ENCODE measurements at regions not wholly inside any gene's neighbourhood (a gene's known extent, or its start where the extent isn't known, plus 50 kb on each side); places are given as distances from the start of the nearest gene placed in this dataset.
"Not testable (repeated sequence)": the region's sequence is repeated elsewhere in the genome, so short reads cannot be mapped to it uniquely, and the experiment has no call there.

DNA sequence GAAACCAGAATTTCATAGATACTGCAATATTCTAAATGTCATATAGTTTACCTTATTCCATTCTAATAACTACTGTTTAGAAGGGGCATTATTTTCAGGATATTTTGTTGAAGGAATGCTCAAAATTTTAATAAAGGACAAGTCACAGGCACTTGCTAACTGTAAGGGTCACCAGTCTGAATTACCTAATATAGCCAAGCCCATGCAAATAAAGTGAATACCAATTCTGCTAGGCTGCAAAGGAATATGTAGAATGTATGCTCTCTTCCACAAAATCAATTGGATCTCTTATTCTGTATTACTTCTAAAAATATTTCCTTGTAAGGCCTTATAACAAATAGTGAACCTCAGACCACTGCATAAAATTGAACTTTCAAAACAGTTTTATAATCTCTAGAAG, 52.3 kb upstream of the FAT4 start:
- Histone ChIP-seq H3K9me3 (ENCODE audit: low read length) (no peaks in the 10 kb centered on the region), H3K4me3 (ENCODE audit: low read depth in 1 of 2, low read length in 2 of 2) (no peak overlapping the region), H3K9ac (ENCODE audit: low read length) (no peak overlapping the region), H3K36me3 (ENCODE audit: insufficient read depth, low read length) (no peaks in the 10 kb centered on the region), H3K27me3 (ENCODE audit: control insufficient read depth in 1 of 2, insufficient read depth in 2 of 2, low read length in 2 of 2) (no peaks in the 10 kb centered on the region), H3K4me1 (ENCODE audit: insufficient read depth, low read length) (no peaks in the 10 kb centered on the region), H3K27ac (ENCODE audit: low read depth, low read length) (no peak overlapping the region)

GRCh38 chr4:125262079-125262478, 52.7 kb upstream of the FAT4 start:
- no peaks in the 10 kb centered on the region for H3K36me3 ChIP-seq (ENCODE audit: insufficient read depth, low read length)
- no peak overlapping the region for H3K27ac ChIP-seq (ENCODE audit: low read depth, low read length)
- H3K9me3 ChIP-seq (ENCODE audit: low read length): no peaks in the 10 kb centered on the region
- H3K4me3 ChIP-seq (ENCODE audit: low read depth in 1 of 2, low read length in 2 of 2): no peak overlapping the region
- H3K9ac ChIP-seq (ENCODE audit: low read length): no peak overlapping the region
- no peaks in the 10 kb centered on the region for H3K27me3 ChIP-seq (ENCODE audit: control insufficient read depth in 1 of 2, insufficient read depth in 2 of 2, low read length in 2 of 2)
- H3K4me1 ChIP-seq (ENCODE audit: insufficient read depth, low read length): no peaks in the 10 kb centered on the region

DNA sequence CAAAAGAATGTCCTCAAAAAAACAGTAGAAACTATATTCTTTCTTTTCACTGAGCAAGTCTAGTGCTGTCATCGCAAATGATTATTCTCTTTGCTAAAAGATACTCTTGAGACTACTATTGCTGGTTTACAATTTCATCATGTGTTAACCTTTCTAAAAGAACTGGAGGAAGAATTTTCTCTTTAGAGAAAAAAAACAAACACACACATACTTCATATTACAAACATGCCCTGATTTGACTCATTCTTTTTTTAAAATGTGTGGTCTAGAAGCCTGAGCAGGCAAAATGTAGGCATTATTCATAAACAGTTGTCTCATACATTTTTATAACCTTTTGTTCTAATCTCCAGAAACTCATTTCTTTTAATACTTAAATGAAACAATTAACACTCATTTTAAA, 60.6 kb upstream of the FAT4 start:
- H3K36me3 ChIP-seq (ENCODE audit: insufficient read depth, low read length): no peaks in the 10 kb centered on the region
- H3K27me3 ChIP-seq (ENCODE audit: control insufficient read depth in 1 of 2, insufficient read depth in 2 of 2, low read length in 2 of 2): no peaks in the 10 kb centered on the region
- no peak overlapping the region for H3K9ac ChIP-seq (ENCODE audit: low read length)
- no peaks in the 10 kb centered on the region for H3K4me1 ChIP-seq (ENCODE audit: insufficient read depth, low read length)
- no peaks in the 10 kb centered on the region for H3K9me3 ChIP-seq (ENCODE audit: low read length)
- no peak overlapping the region for H3K4me3 ChIP-seq (ENCODE audit: low read depth in 1 of 2, low read length in 2 of 2)
- H3K27ac ChIP-seq (ENCODE audit: low read depth, low read length): no peak overlapping the region

DNA sequence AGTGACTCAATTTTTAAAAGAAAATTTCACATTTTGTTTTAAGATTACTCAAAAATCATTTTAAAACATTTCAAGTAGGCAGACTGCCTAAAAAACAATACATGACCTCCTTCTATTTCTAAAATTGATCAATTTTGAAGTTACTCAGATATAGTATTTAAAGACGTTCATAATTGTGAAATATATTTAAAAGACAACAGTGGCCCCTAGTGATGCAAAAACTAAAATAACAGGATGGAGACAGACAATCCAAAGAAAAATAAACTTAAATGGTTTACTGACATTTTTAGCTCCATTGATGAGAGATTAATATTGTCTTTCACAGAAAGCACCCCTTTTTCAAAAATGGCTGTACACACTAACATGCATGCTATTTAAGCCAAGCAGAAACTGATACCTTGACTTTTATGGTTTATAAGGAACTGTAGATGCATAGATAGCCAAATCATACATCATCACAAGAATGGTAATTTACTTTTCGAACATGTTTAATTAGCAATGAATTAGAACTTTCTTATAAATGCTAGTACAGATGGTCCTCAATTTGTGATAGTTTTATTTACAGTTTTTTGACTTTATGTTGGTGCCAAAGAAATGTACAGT, 69.8 kb upstream of the FAT4 start:
- Histone ChIP-seq H3K27ac (ENCODE audit: low read depth, low read length) (no peak overlapping the region), H3K4me1 (ENCODE audit: insufficient read depth, low read length) (peaks cover 5% of the 10 kb centered on the region), H3K27me3 (ENCODE audit: control insufficient read depth in 1 of 2, insufficient read depth in 2 of 2, low read length in 2 of 2) (no peaks in the 10 kb centered on the region), H3K36me3 (ENCODE audit: insufficient read depth, low read length) (no peaks in the 10 kb centered on the region), H3K4me3 (ENCODE audit: low read depth in 1 of 2, low read length in 2 of 2) (no peak overlapping the region), H3K9ac (ENCODE audit: low read length) (no peak overlapping the region), H3K9me3 (ENCODE audit: low read length) (no peaks in the 10 kb centered on the region)

DNA sequence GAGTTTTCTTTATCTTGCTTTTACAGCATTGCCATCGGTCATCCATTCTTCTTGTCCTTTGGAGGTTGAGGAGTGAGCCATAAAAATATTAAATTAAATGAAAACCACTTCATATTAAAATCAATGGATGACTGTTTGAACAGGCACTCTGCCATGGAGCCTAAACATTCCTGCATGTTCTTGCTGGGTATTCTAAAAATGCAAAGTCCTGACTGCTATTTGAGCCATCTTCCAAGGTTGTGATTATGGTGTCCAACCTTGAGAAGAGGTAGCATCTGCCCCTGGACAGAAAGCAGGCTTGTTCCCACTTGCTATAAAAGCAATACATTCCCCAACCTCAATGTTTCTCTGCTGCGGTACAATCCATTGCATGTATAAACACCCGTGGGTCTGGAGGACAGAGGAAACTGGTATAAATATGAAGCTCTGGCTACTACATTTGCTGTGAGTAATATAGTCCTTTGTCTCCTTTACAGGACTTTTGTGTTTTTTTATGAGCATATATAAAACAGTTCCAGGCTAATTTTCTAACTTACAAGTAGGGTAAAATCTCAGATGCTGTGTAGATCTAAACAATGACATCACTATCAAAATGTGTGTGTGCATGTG, 70.9 kb upstream of the FAT4 start:
- Histone ChIP-seq H3K9ac (ENCODE audit: low read length) (no peak overlapping the region), H3K4me1 (ENCODE audit: insufficient read depth, low read length) (peaks cover 5% of the 10 kb centered on the region), H3K4me3 (ENCODE audit: low read depth in 1 of 2, low read length in 2 of 2) (no peak overlapping the region)

DNA sequence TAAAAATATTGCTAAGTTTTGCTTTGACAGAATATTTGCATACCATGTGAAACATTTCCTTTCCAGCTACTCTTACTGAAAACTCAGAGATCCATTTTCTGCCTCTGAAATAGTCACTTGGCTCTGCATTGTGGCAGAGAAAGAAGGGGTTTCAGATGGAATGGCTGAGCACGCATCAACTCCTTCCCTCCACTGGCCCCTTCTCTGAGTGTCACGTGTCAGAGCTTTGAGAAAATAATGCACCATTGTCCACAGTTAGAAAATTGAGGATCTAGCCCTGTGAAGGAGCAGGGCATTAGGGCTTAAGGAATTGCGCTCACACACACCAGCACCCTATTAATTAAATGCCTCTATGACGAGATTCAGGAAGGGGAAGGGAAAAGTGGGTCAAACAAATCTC, 78.8 kb upstream of the FAT4 start:
- Histone ChIP-seq H3K4me1 (ENCODE audit: insufficient read depth, low read length) (no peaks in the 10 kb centered on the region), H3K36me3 (ENCODE audit: insufficient read depth, low read length) (no peaks in the 10 kb centered on the region), H3K4me3 (ENCODE audit: low read depth in 1 of 2, low read length in 2 of 2) (no peak overlapping the region), H3K27ac (ENCODE audit: low read depth, low read length) (no peak overlapping the region), H3K9me3 (ENCODE audit: low read length) (no peaks in the 10 kb centered on the region), H3K9ac (ENCODE audit: low read length) (no peak overlapping the region), H3K27me3 (ENCODE audit: control insufficient read depth in 1 of 2, insufficient read depth in 2 of 2, low read length in 2 of 2) (no peaks in the 10 kb centered on the region)

More for the DNA sequence above, 70.9 kb upstream of the FAT4 start:
- H3K27ac ChIP-seq (ENCODE audit: low read depth, low read length): no peak overlapping the region
- no peaks in the 10 kb centered on the region for H3K27me3 ChIP-seq (ENCODE audit: control insufficient read depth in 1 of 2, insufficient read depth in 2 of 2, low read length in 2 of 2)
- H3K9me3 ChIP-seq (ENCODE audit: low read length): no peaks in the 10 kb centered on the region
- H3K36me3 ChIP-seq (ENCODE audit: insufficient read depth, low read length): no peaks in the 10 kb centered on the region

- H3K27ac ChIP-seq (ENCODE audit: low read depth, low read length): no peak overlapping the region
These were observed 83.1 kb upstream of the FAT4 start for GRCh38 chr4:125231661-125232060.

DNA sequence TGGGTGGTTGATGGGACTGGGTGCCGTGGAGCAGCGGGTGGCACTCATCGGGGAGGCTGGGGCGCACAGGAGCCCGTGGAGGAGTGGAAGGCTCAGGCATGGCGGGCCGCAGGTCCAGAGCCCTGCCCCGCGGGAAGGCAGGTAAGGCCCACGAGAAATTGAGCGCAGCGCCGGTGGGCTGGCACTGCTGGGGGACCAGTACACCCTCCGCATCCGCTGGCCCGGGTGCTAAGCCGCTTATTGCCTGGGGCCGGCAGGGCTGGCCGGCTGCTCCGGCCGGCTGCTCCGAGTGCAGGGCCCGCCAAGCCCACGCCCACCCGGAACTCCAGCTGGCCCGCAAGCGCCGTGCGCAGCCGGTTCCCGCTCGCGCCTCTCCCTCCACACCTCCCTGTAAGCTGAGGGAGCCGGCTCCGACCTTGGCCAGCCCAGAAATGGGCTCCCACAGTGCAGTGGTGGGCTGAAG, 85.1 kb upstream of the FAT4 start:
- H3K9ac ChIP-seq (ENCODE audit: low read length): no peak overlapping the region
- H3K4me1 ChIP-seq (ENCODE audit: insufficient read depth, low read length): no peaks in the 10 kb centered on the region
- H3K36me3 ChIP-seq (ENCODE audit: insufficient read depth, low read length): no peaks in the 10 kb centered on the region
- H3K9me3 ChIP-seq (ENCODE audit: low read length): no peaks in the 10 kb centered on the region
- H3K27ac ChIP-seq (ENCODE audit: low read depth, low read length): no peak overlapping the region
- H3K4me3 ChIP-seq (ENCODE audit: low read depth in 1 of 2, low read length in 2 of 2): no peak overlapping the region
- no peaks in the 10 kb centered on the region for H3K27me3 ChIP-seq (ENCODE audit: control insufficient read depth in 1 of 2, insufficient read depth in 2 of 2, low read length in 2 of 2)

More at GRCh38 chr4:125231661-125232060, 83.1 kb upstream of the FAT4 start:
- no peaks in the 10 kb centered on the region for H3K9me3 ChIP-seq (ENCODE audit: low read length)
- H3K4me3 ChIP-seq (ENCODE audit: low read depth in 1 of 2, low read length in 2 of 2): no peak overlapping the region
- H3K36me3 ChIP-seq (ENCODE audit: insufficient read depth, low read length): no peaks in the 10 kb centered on the region
- H3K4me1 ChIP-seq (ENCODE audit: insufficient read depth, low read length): no peaks in the 10 kb centered on the region
- no peaks in the 10 kb centered on the region for H3K27me3 ChIP-seq (ENCODE audit: control insufficient read depth in 1 of 2, insufficient read depth in 2 of 2, low read length in 2 of 2)
- no peak overlapping the region for H3K9ac ChIP-seq (ENCODE audit: low read length)

DNA sequence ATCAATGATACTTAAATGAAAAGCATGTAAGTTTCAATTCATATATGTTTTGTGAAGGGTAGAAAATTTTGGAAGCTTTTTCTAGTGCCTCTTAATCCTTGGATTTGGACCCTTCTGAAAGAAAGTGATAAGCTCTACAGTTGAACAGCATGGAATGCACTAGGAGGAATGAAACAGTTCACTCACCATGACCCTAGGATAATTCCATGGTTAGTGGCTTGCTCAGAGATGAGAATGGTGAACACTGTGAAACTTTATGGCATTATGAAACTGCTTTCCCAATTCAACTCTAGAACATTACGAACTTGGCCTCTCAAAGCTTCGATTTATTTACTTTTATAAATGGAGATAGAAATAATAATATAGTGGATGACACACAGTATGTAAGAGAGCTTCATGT, 88.9 kb upstream of the FAT4 start:
- Histone ChIP-seq H3K9ac (ENCODE audit: low read length) (no peak overlapping the region), H3K4me3 (ENCODE audit: low read depth in 1 of 2, low read length in 2 of 2) (no peak overlapping the region), H3K27ac (ENCODE audit: low read depth, low read length) (no peak overlapping the region), H3K9me3 (ENCODE audit: low read length) (no peaks in the 10 kb centered on the region), H3K4me1 (ENCODE audit: insufficient read depth, low read length) (no peaks in the 10 kb centered on the region), H3K36me3 (ENCODE audit: insufficient read depth, low read length) (no peaks in the 10 kb centered on the region), H3K27me3 (ENCODE audit: control insufficient read depth in 1 of 2, insufficient read depth in 2 of 2, low read length in 2 of 2) (no peaks in the 10 kb centered on the region)

- Histone ChIP-seq H3K9ac (ENCODE audit: low read length) (no peak overlapping the region), H3K4me1 (ENCODE audit: insufficient read depth, low read length) (no peaks in the 10 kb centered on the region), H3K36me3 (ENCODE audit: insufficient read depth, low read length) (no peaks in the 10 kb centered on the region), H3K4me3 (ENCODE audit: low read depth in 1 of 2, low read length in 2 of 2) (no peak overlapping the region), H3K27me3 (ENCODE audit: control insufficient read depth in 1 of 2, insufficient read depth in 2 of 2, low read length in 2 of 2) (no peaks in the 10 kb centered on the region), H3K9me3 (ENCODE audit: low read length) (no peaks in the 10 kb centered on the region), H3K27ac (ENCODE audit: low read depth, low read length) (no peak overlapping the region)
These were observed 114.2 kb upstream of the FAT4 start for GRCh38 chr4:125200556-125200955.

DNA sequence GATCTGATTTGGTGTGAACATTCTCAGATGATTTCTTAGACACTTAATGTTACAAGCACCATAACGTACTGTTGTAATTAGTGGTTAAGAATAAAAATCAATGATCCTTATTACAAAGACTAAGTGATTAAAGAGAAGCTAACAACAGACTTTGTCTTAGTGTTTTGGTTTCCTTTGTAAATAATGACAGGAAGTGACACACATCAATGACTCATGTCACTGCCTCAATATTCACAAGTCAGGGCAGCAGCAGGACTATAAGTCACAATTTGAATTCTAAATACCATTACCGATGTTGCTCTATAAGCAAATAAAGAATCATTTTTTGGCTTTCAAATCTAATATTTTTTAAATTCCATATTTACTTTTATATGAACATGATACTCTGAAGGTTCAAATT, 115.8 kb upstream of the FAT4 start:
- no peaks in the 10 kb centered on the region for H3K27me3 ChIP-seq (ENCODE audit: control insufficient read depth in 1 of 2, insufficient read depth in 2 of 2, low read length in 2 of 2)
- no peaks in the 10 kb centered on the region for H3K36me3 ChIP-seq (ENCODE audit: insufficient read depth, low read length)
- no peaks in the 10 kb centered on the region for H3K4me1 ChIP-seq (ENCODE audit: insufficient read depth, low read length)
- H3K9ac ChIP-seq (ENCODE audit: low read length): no peak overlapping the region
- H3K9me3 ChIP-seq (ENCODE audit: low read length): no peaks in the 10 kb centered on the region
- H3K27ac ChIP-seq (ENCODE audit: low read depth, low read length): no peak overlapping the region
- H3K4me3 ChIP-seq (ENCODE audit: low read depth in 1 of 2, low read length in 2 of 2): no peak overlapping the region

DNA sequence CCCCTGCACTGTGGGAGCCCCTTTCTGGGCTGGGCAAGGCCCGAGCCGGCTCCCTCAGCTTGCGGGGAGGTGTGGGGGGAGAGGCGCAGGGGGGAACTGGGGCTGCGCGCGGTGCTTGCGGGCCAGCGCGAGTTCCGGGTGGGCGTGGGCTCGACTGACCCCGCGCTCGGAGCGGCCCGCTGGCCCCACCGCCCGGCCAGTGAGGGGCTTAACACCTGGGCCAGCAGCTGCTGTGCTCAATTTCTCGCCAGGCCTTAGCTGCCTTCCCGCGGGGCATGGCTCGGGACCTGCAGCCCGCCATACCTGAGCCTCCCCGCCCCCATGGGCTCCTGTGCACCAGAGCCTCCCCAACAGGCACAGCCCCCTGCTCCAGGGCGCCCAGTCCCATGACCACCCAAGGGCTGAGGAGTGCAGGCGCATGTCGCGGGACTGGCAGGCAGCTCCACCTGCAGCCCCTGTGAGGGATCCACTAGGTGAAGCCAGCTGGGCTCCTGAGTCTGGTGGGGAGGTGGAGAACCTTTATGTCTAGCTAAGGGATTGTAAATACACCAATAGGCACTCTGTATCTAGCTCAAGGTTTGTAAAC, 122.8 kb upstream of the FAT4 start:
- not testable (repeated sequence) for H3K27me3 ChIP-seq (ENCODE audit: control insufficient read depth in 1 of 2, insufficient read depth in 2 of 2, low read length in 2 of 2); H3K4me3 ChIP-seq (ENCODE audit: low read depth in 1 of 2, low read length in 2 of 2); H3K9ac ChIP-seq (ENCODE audit: low read length); H3K9me3 ChIP-seq (ENCODE audit: low read length); H3K4me1 ChIP-seq (ENCODE audit: insufficient read depth, low read length); H3K27ac ChIP-seq (ENCODE audit: low read depth, low read length); H3K36me3 ChIP-seq (ENCODE audit: insufficient read depth, low read length)
